IMR-90 (cell line): ENCODE measurements at regions not wholly inside any gene's neighbourhood (a gene's known extent, or its start where the extent isn't known, plus 50 kb on each side); places are given as distances from the start of the nearest gene placed in this dataset.

ENCODE experiments used
- ATAC-seq: fragments of 200-7000 bp; cut with Tn5 transposase; 2 replicates; pipeline ENCODE4 v1.9.1; 2020; ENCODE audit warnings: low read depth, mild to moderate bottlenecking, moderate library complexity
- BruUV-seq: library from RNA; stranded (reverse); fragments of 400-500 nt; replicated peaks from 2 replicates; lab custom pipeline; 2021; lab: Mats Ljungman, UMichigan
- CTCF ChIA-PET: fragments of 300-600 bp; formaldehyde crosslinking; extraction: SDS; loops from one replicate; lab custom pipeline; 2021; ENCODE audit warnings: antibody characterized with exemption; lab: Yijun Ruan, JAX
- POLR2A ChIA-PET: fragments of 300-600 bp; sonication (Branson Sonifier 250); formaldehyde crosslinking; loops from one replicate; lab custom pipeline; 2022; ENCODE audit warnings: antibody characterized with exemption; ENCODE audit not compliant: unreplicated experiment; lab: Charles Lee
- DNase-seq: peaks from one replicate; pipeline ENCODE4 v3.0.0; 2013
- H2AFZ ChIP-seq: replicated peaks from 2 replicates; pipeline ENCODE3; 2013; ENCODE audit warnings: low read length, mild to moderate bottlenecking; ENCODE audit not compliant: poor library complexity
- H2AK5ac ChIP-seq: 2 replicates; pipeline ENCODE4 v1.6.1; 2013; ENCODE audit warnings: low read depth, low read length, inconsistent platforms
- H2AK9ac ChIP-seq: replicated peaks from 2 replicates; pipeline ENCODE3; 2013; ENCODE audit warnings: mild to moderate bottlenecking, low read depth, low read length, moderate library complexity; ENCODE audit not compliant: poor library complexity
- H2BK120ac ChIP-seq: 2 replicates; pipeline ENCODE4 v1.6.1; 2013; ENCODE audit warnings: low read depth, low read length, inconsistent platforms
- H2BK15ac ChIP-seq: 3 replicates; pipeline ENCODE4 v1.6.1; 2013; ENCODE audit warnings: low read depth, low read length, inconsistent platforms
- H2BK20ac ChIP-seq: 2 replicates; pipeline ENCODE4 v1.6.1; 2013; ENCODE audit warnings: low read depth, mild to moderate bottlenecking, inconsistent platforms, low read length, moderate library complexity
- H2BK5ac ChIP-seq: 2 replicates; pipeline ENCODE4 v1.6.1; 2013; ENCODE audit warnings: mild to moderate bottlenecking, low read depth, low read length, inconsistent platforms; ENCODE audit not compliant: poor library complexity, severe bottlenecking
- H3K14ac ChIP-seq: replicated peaks from 2 replicates; pipeline ENCODE4 v1.6.1; 2013; ENCODE audit warnings: low read depth, low read length, inconsistent platforms
- H3K18ac ChIP-seq: 2 replicates; pipeline ENCODE4 v1.6.1; 2013; ENCODE audit warnings: low read depth, low read length, control low read depth
- H3K23ac ChIP-seq: 2 replicates; pipeline ENCODE4 v1.6.1; 2013; ENCODE audit warnings: low read depth, low read length, inconsistent platforms
- H3K27ac ChIP-seq: 2 replicates; pipeline ENCODE4 v1.5.1; 2013; ENCODE audit warnings: mild to moderate bottlenecking, control low read depth, low read length; ENCODE audit not compliant: insufficient read depth
- H3K27me3 ChIP-seq: 2 replicates; pipeline ENCODE4 v1.6.1; 2013; ENCODE audit warnings: low read length; ENCODE audit not compliant: control insufficient read depth, insufficient read depth
- H3K36me3 ChIP-seq: 2 replicates; pipeline ENCODE4 v1.6.1; 2013; ENCODE audit warnings: low read length, mixed read lengths; ENCODE audit not compliant: control insufficient read depth, insufficient read depth
- H3K4ac ChIP-seq: 2 replicates; pipeline ENCODE4 v1.6.1; 2013; ENCODE audit warnings: low read depth, low read length, inconsistent platforms
- H3K4me1 ChIP-seq: 2 replicates; pipeline ENCODE4 v1.6.1; 2013; ENCODE audit warnings: low read length, mixed read lengths; ENCODE audit not compliant: control insufficient read depth, insufficient read depth
- H3K4me2 ChIP-seq: 2 replicates; pipeline ENCODE4 v1.6.1; 2013; ENCODE audit warnings: low read depth, mild to moderate bottlenecking, control low read depth, low read length, moderate library complexity
- H3K4me3 ChIP-seq: 2 replicates; pipeline ENCODE4 v1.5.1; 2013; ENCODE audit warnings: low read depth, mild to moderate bottlenecking, control low read depth, low read length, moderate library complexity; ENCODE audit not compliant: insufficient read depth
- H3K56ac ChIP-seq: 2 replicates; pipeline ENCODE4 v1.6.1; 2013; ENCODE audit warnings: low read length, inconsistent platforms; ENCODE audit not compliant: insufficient read depth; ENCODE audit errors: extremely low read depth
- H3K79me1 ChIP-seq, 2 experiments: 2 replicates each; pipeline ENCODE4 v1.6.1; 2013; ENCODE audit warnings: low read length in 2 of 2, inconsistent platforms in 1 of 2, low read depth in 1 of 2
- H3K9ac ChIP-seq: 2 replicates; pipeline ENCODE4 v1.6.1; 2013; ENCODE audit warnings: low read depth, low read length, control low read depth
- H3K9me1 ChIP-seq: 2 replicates; pipeline ENCODE4 v1.6.1; 2013; ENCODE audit warnings: low read length, inconsistent platforms; ENCODE audit not compliant: insufficient read depth
- H3K9me3 ChIP-seq: 2 replicates; pipeline ENCODE4 v1.6.1; 2013; ENCODE audit warnings: low read length; ENCODE audit not compliant: control insufficient read depth, insufficient read depth
- H4K20me1 ChIP-seq: 2 replicates; pipeline ENCODE4 v1.6.1; 2013; ENCODE audit warnings: low read length, inconsistent platforms; ENCODE audit not compliant: insufficient read depth
- H4K5ac ChIP-seq: 2 replicates; pipeline ENCODE4 v1.6.1; 2013; ENCODE audit warnings: mild to moderate bottlenecking, low read depth, low read length, control low read depth
- H4K8ac ChIP-seq, 2 experiments: 2 replicates each; pipeline ENCODE4 v1.6.1; 2013; ENCODE audit warnings: low read depth in 2 of 2, low read length in 2 of 2, control low read depth in 1 of 2, inconsistent platforms in 1 of 2
- H4K91ac ChIP-seq: 2 replicates; pipeline ENCODE4 v1.6.1; 2013; ENCODE audit warnings: low read depth, low read length, inconsistent platforms; ENCODE audit not compliant: insufficient read depth
- BHLHE40 ChIP-seq: fragments of 150-350 bp; IDR thresholded peaks from 2 replicates; pipeline ENCODE4 v1.6.1; 2016; ENCODE audit warnings: mild to moderate bottlenecking, low read depth, low read length
- CEBPB ChIP-seq: IDR thresholded peaks from 2 replicates; pipeline ENCODE4 v1.6.1; 2012; ENCODE audit warnings: low read depth, low read length, improper control_type of control experiment
- CHD1 ChIP-seq: IDR thresholded peaks from 2 replicates; pipeline ENCODE4 v1.6.1; 2012; ENCODE audit warnings: low read depth, low read length, improper control_type of control experiment
- CTCF ChIP-seq: conservative IDR thresholded peaks from 2 replicates; pipeline ENCODE4 v1.5.1; 2012; ENCODE audit warnings: mild to moderate bottlenecking, low read depth, low read length, improper control_type of control experiment
- ELK1 ChIP-seq: fragments of 150-350 bp; IDR thresholded peaks from 2 replicates; pipeline ENCODE4 v1.6.1; 2016; ENCODE audit warnings: low read depth, mild to moderate bottlenecking, low read length, moderate library complexity, borderline replicate concordance
- FOS ChIP-seq: fragments of 150-350 bp; IDR thresholded peaks from 2 replicates; pipeline ENCODE4 v1.6.1; 2016; ENCODE audit warnings: low read depth, low read length
- MAFK ChIP-seq: IDR thresholded peaks from 2 replicates; pipeline ENCODE4 v1.6.1; 2012; ENCODE audit warnings: low read depth, low read length, improper control_type of control experiment
- MAZ ChIP-seq: IDR thresholded peaks from 2 replicates; pipeline ENCODE4 v1.6.1; 2012; ENCODE audit warnings: low read depth, mild to moderate bottlenecking, low read length, improper control_type of control experiment, moderate library complexity, borderline replicate concordance
- MXI1 ChIP-seq: IDR thresholded peaks from 2 replicates; pipeline ENCODE4 v1.6.1; 2012; ENCODE audit warnings: low read depth, mild to moderate bottlenecking, low read length, moderate library complexity, borderline replicate concordance
- NFE2L2 ChIP-seq: fragments of 150-350 bp; IDR thresholded peaks from 2 replicates; pipeline ENCODE4 v1.6.1; 2016; ENCODE audit warnings: low read depth, mild to moderate bottlenecking, low read length
- POLR2A ChIP-seq: IDR thresholded peaks from 2 replicates; pipeline ENCODE4 v1.6.1; 2012; ENCODE audit warnings: mild to moderate bottlenecking, low read depth, low read length
- RAD21 ChIP-seq: IDR thresholded peaks from 2 replicates; pipeline ENCODE4 v1.6.1; 2012; ENCODE audit warnings: low read length, improper control_type of control experiment
- RCOR1 ChIP-seq: IDR thresholded peaks from 2 replicates; pipeline ENCODE4 v1.6.1; 2012; ENCODE audit warnings: mild to moderate bottlenecking, low read length, improper control_type of control experiment; ENCODE audit not compliant: insufficient replicate concordance
- RFX5 ChIP-seq: IDR thresholded peaks from 2 replicates; pipeline ENCODE4 v1.8.0; 2012; ENCODE audit warnings: low read depth, mild to moderate bottlenecking, low read length, moderate library complexity
- SMC3 ChIP-seq: fragments of 150-350 bp; IDR thresholded peaks from 2 replicates; pipeline ENCODE4 v1.6.1; 2016; ENCODE audit warnings: low read depth, mild to moderate bottlenecking, antibody characterized with exemption, low read length, moderate library complexity
- USF2 ChIP-seq: fragments of 150-350 bp; IDR thresholded peaks from 2 replicates; pipeline ENCODE4 v1.6.1; 2017; ENCODE audit warnings: mild to moderate bottlenecking, antibody characterized with exemption, low read length, low read depth
- WGBS, 2 experiments: methylation state at CpG; one replicate each; pipeline versions ENCODE4 v1.1.5 to v1.1.7; 2013; ENCODE audit warnings: missing lambda C conversion rate in 2 of 2; ENCODE audit not compliant: insufficient read length in 1 of 2; ENCODE audit errors: extremely low coverage in 2 of 2; 5-methylcytosine and 5-hydroxymethylcytosine counted together
- dilution Hi-C: fragments of 300-500 bp; cut with HindIII; formaldehyde crosslinking; loops from one replicate; pipeline ENCODE4 v1.14.3; 2018; ENCODE audit warnings: low sequenced_read_pairs; ENCODE audit not compliant: unreplicated experiment
- in situ Hi-C: fragments of 300-500 bp; cut with MboI; formaldehyde crosslinking; loops from 3 replicates; pipeline ENCODE4 v1.14.3; 2019; ENCODE audit warnings: low sequenced_read_pairs, inconsistent platforms, mixed read lengths
- intact Hi-C: fragments of 100-400 bp; cut with micrococcal nuclease; formaldehyde crosslinking; loops from 2 replicates; pipeline ENCODE4 v1.10.0; 2022

- no peak overlapping the region for H3K56ac ChIP-seq
- H3K14ac ChIP-seq, result no peak overlapping the region
- ChIA-PET CTCF (no interaction called here), POLR2A (no interaction called here)
- no peak overlapping the region for H3K18ac ChIP-seq
- H2BK120ac ChIP-seq, result no peak overlapping the region
- no TSS peak for BruUV-seq
- no peaks in the 10 kb centered on the region for H3K79me1 ChIP-seq
- H3K27me3 ChIP-seq, result no peaks in the 10 kb centered on the region
- peaks cover 8% of the 10 kb centered on the region for H3K9me3 ChIP-seq
- H2BK20ac ChIP-seq, result no peak overlapping the region
- H3K27ac ChIP-seq, result no peak overlapping the region
- H4K91ac ChIP-seq, result no peak overlapping the region
- H2AFZ ChIP-seq, result no peak overlapping the region
- no peaks in the 10 kb centered on the region for H3K9me1 ChIP-seq
- DNase-seq (no peak), ATAC-seq (no peak)
- no peak overlapping the region for H3K9ac ChIP-seq
- in situ Hi-C loops, result no loop called here
- no peak overlapping the region for H2BK15ac ChIP-seq
- no peaks in the 10 kb centered on the region for H3K36me3 ChIP-seq
- H4K20me1 ChIP-seq, result no peaks in the 10 kb centered on the region
- no peak overlapping the region for H2AK5ac ChIP-seq
- no peak overlapping the region for H2BK5ac ChIP-seq
- dilution Hi-C loops, result no loop called here
- no peaks in the 10 kb centered on the region for H3K4me1 ChIP-seq
- no peak overlapping the region for H3K4me3 ChIP-seq
- H4K5ac ChIP-seq, result no peak overlapping the region
- H3K4ac ChIP-seq, result no peak overlapping the region
- no CpG with 5 or more reads among the region's 2 CpGs for WGBS, 2 experiments
- TF ChIP-seq CEBPB (no peak), MAFK (no peak), RAD21 (no peak), MAZ (no peak), BHLHE40 (no peak), RCOR1 (no peak), USF2 (no peak), CHD1 (no peak), SMC3 (no peak), RFX5 (no peak), MXI1 (no peak), ELK1 (no peak), CTCF (no peak), FOS (no peak), NFE2L2 (no peak), POLR2A (no peak)
- no peak overlapping the region for H3K23ac ChIP-seq
- H3K4me2 ChIP-seq, result no peak overlapping the region
- intact Hi-C loops, result no loop called here
- H2AK9ac ChIP-seq, result no peak overlapping the region
- no peak overlapping the region for H4K8ac ChIP-seq
Observed at GRCh38 chr13:53324656-53325055, 296.0 kb downstream of the OLFM4 start.
